ENCODE measurements at regions not wholly inside any gene's neighbourhood (a gene's known extent, or its start where the extent isn't known, plus 50 kb on each side); places are given as distances from the start of the nearest gene placed in this dataset.

- Histone ChIP-seq H3K4me1 (ENCODE audit: control insufficient read depth, extremely low read depth, insufficient read depth, low read length) (no peaks in the 10 kb centered on the region), H3K36me3 (ENCODE audit: control insufficient read depth in 2 of 2, extremely low read depth in 1 of 2, insufficient read depth in 2 of 2, low read length in 2 of 2) (no peaks in the 10 kb centered on the region), H3K9ac (replicated peaks; ENCODE audit: extremely low read depth, insufficient read depth, low read length) (no peak overlapping the region), H2AFZ (ENCODE audit: low read depth, low read length) (no peak overlapping the region), H3K4me2 (ENCODE audit: insufficient read depth, low read length) (no peak overlapping the region), H3K4me3 (replicated peaks in 1 of 3; ENCODE audit: insufficient read depth in 1 of 3, low read depth in 1 of 3, low read length in 3 of 3) (no peak overlapping the region), H4K20me1 (replicated peaks; ENCODE audit: control insufficient read depth, extremely low read depth, insufficient read depth, low read length) (no peaks in the 10 kb centered on the region), H3K79me2 (ENCODE audit: control insufficient read depth, insufficient read depth, low read length) (no peaks in the 10 kb centered on the region), H3K9me3 (replicated peaks; ENCODE audit: control insufficient read depth, insufficient read depth, low read length) (no peaks in the 10 kb centered on the region), H3K27ac (ENCODE audit: insufficient read depth, low read depth, low read length) (no peak overlapping the region), H3K9me1 (replicated peaks; ENCODE audit: control insufficient read depth, extremely low read depth, insufficient read depth, low read length) (no peaks in the 10 kb centered on the region), H3K27me3 (ENCODE audit: control insufficient read depth in 2 of 2, insufficient read depth in 2 of 2, low read length in 2 of 2) (no peaks in the 10 kb centered on the region)
- FAIRE-seq: no peak
- no peak for TF ChIP-seq FOS (IDR thresholded peaks at IDR 0.05; ENCODE audit: borderline replicate concordance, insufficient read depth, low read length)
- no peak for TF ChIP-seq POLR2A (IDR thresholded peaks at IDR 0.05; ENCODE audit: low read depth, low read length)
- no peak for TF ChIP-seq GATA2 (IDR thresholded peaks at IDR 0.05; ENCODE audit: insufficient read depth, insufficient read length, low read depth, low read length)
- no peak for TF ChIP-seq CTCF (IDR thresholded peaks at IDR 0.05; ENCODE audit: extremely low read depth in 1 of 2, insufficient read depth in 1 of 2, low read depth in 1 of 2, low read length in 2 of 2)
- TF ChIP-seq EZH2 (IDR thresholded peaks at IDR 0.05; ENCODE audit: borderline replicate concordance, low read depth, low read length, severe bottlenecking): no peak
- TF ChIP-seq JUN (IDR thresholded peaks at IDR 0.05; ENCODE audit: borderline replicate concordance, insufficient read depth, insufficient read length, low read depth): no peak
- TF ChIP-seq MYC (IDR thresholded peaks at IDR 0.05; ENCODE audit: low read depth, low read length): no peak
- TF ChIP-seq MAX (IDR thresholded peaks at IDR 0.05; ENCODE audit: insufficient read depth, insufficient read length): no peak
- no peak for TF ChIP-seq POLR2AphosphoS5 (IDR thresholded peaks at IDR 0.05; ENCODE audit: insufficient read depth, low read depth, low read length)
- dilution Hi-C loops (cut with MboI; ENCODE audit: extremely low pct_ligation_motif_present, low sequenced_read_pairs) (no loop called here), intact Hi-C loops (cut with micrococcal nuclease) (no loop called here)
- POLR2A ChIA-PET: no interaction called here
- CTCF ChIA-PET: interaction anchor here (0.8 kb wide), 1 partner anchor 11 kb away, joined by 3 read pairs; no protein-coding TSS in a partner anchor
- DNase-seq (ENCODE audit: low read depth, low spot score): no peak
- BruUV-seq (replicated peaks): no TSS peak
These were observed 432.4 kb downstream of the ACTL7B start for GRCh38 chr9:108423433-108423832.

Data from endothelial cell of umbilical vein (primary cell).